IMR-90 (cell line): ENCODE measurements at regions not wholly inside any gene's neighbourhood (a gene's known extent, or its start where the extent isn't known, plus 50 kb on each side); places are given as distances from the start of the nearest gene placed in this dataset.

Source experiments
- ATAC-seq: fragments of 200-7000 bp; cut with Tn5 transposase; 2 replicates; pipeline ENCODE4 v1.9.1; 2020; ENCODE audit warnings: low read depth, mild to moderate bottlenecking, moderate library complexity
- BruUV-seq: library from RNA; stranded (reverse); fragments of 400-500 nt; replicated peaks from 2 replicates; lab custom pipeline; 2021; lab: Mats Ljungman, UMichigan
- CTCF ChIA-PET: fragments of 300-600 bp; formaldehyde crosslinking; extraction: SDS; loops from one replicate; lab custom pipeline; 2021; ENCODE audit warnings: antibody characterized with exemption; lab: Yijun Ruan, JAX
- POLR2A ChIA-PET: fragments of 300-600 bp; sonication (Branson Sonifier 250); formaldehyde crosslinking; loops from one replicate; lab custom pipeline; 2022; ENCODE audit warnings: antibody characterized with exemption; ENCODE audit not compliant: unreplicated experiment; lab: Charles Lee
- DNase-seq: peaks from one replicate; pipeline ENCODE4 v3.0.0; 2013
- H2AFZ ChIP-seq: replicated peaks from 2 replicates; pipeline ENCODE3; 2013; ENCODE audit warnings: low read length, mild to moderate bottlenecking; ENCODE audit not compliant: poor library complexity
- H2AK5ac ChIP-seq: 2 replicates; pipeline ENCODE4 v1.6.1; 2013; ENCODE audit warnings: low read depth, low read length, inconsistent platforms
- H2AK9ac ChIP-seq: replicated peaks from 2 replicates; pipeline ENCODE3; 2013; ENCODE audit warnings: mild to moderate bottlenecking, low read depth, low read length, moderate library complexity; ENCODE audit not compliant: poor library complexity
- H2BK120ac ChIP-seq: 2 replicates; pipeline ENCODE4 v1.6.1; 2013; ENCODE audit warnings: low read depth, low read length, inconsistent platforms
- H2BK15ac ChIP-seq: 3 replicates; pipeline ENCODE4 v1.6.1; 2013; ENCODE audit warnings: low read depth, low read length, inconsistent platforms
- H2BK20ac ChIP-seq: 2 replicates; pipeline ENCODE4 v1.6.1; 2013; ENCODE audit warnings: low read depth, mild to moderate bottlenecking, inconsistent platforms, low read length, moderate library complexity
- H2BK5ac ChIP-seq: 2 replicates; pipeline ENCODE4 v1.6.1; 2013; ENCODE audit warnings: mild to moderate bottlenecking, low read depth, low read length, inconsistent platforms; ENCODE audit not compliant: poor library complexity, severe bottlenecking
- H3K14ac ChIP-seq: replicated peaks from 2 replicates; pipeline ENCODE4 v1.6.1; 2013; ENCODE audit warnings: low read depth, low read length, inconsistent platforms
- H3K18ac ChIP-seq: 2 replicates; pipeline ENCODE4 v1.6.1; 2013; ENCODE audit warnings: low read depth, low read length, control low read depth
- H3K23ac ChIP-seq: 2 replicates; pipeline ENCODE4 v1.6.1; 2013; ENCODE audit warnings: low read depth, low read length, inconsistent platforms
- H3K27ac ChIP-seq: 2 replicates; pipeline ENCODE4 v1.5.1; 2013; ENCODE audit warnings: mild to moderate bottlenecking, control low read depth, low read length; ENCODE audit not compliant: insufficient read depth
- H3K27me3 ChIP-seq: 2 replicates; pipeline ENCODE4 v1.6.1; 2013; ENCODE audit warnings: low read length; ENCODE audit not compliant: control insufficient read depth, insufficient read depth
- H3K36me3 ChIP-seq: 2 replicates; pipeline ENCODE4 v1.6.1; 2013; ENCODE audit warnings: low read length, mixed read lengths; ENCODE audit not compliant: control insufficient read depth, insufficient read depth
- H3K4ac ChIP-seq: 2 replicates; pipeline ENCODE4 v1.6.1; 2013; ENCODE audit warnings: low read depth, low read length, inconsistent platforms
- H3K4me1 ChIP-seq: 2 replicates; pipeline ENCODE4 v1.6.1; 2013; ENCODE audit warnings: low read length, mixed read lengths; ENCODE audit not compliant: control insufficient read depth, insufficient read depth
- H3K4me2 ChIP-seq: 2 replicates; pipeline ENCODE4 v1.6.1; 2013; ENCODE audit warnings: low read depth, mild to moderate bottlenecking, control low read depth, low read length, moderate library complexity
- H3K4me3 ChIP-seq: 2 replicates; pipeline ENCODE4 v1.5.1; 2013; ENCODE audit warnings: low read depth, mild to moderate bottlenecking, control low read depth, low read length, moderate library complexity; ENCODE audit not compliant: insufficient read depth
- H3K56ac ChIP-seq: 2 replicates; pipeline ENCODE4 v1.6.1; 2013; ENCODE audit warnings: low read length, inconsistent platforms; ENCODE audit not compliant: insufficient read depth; ENCODE audit errors: extremely low read depth
- H3K79me1 ChIP-seq, 2 experiments: 2 replicates each; pipeline ENCODE4 v1.6.1; 2013; ENCODE audit warnings: low read length in 2 of 2, inconsistent platforms in 1 of 2, low read depth in 1 of 2
- H3K9ac ChIP-seq: 2 replicates; pipeline ENCODE4 v1.6.1; 2013; ENCODE audit warnings: low read depth, low read length, control low read depth
- H3K9me1 ChIP-seq: 2 replicates; pipeline ENCODE4 v1.6.1; 2013; ENCODE audit warnings: low read length, inconsistent platforms; ENCODE audit not compliant: insufficient read depth
- H3K9me3 ChIP-seq: 2 replicates; pipeline ENCODE4 v1.6.1; 2013; ENCODE audit warnings: low read length; ENCODE audit not compliant: control insufficient read depth, insufficient read depth
- H4K20me1 ChIP-seq: 2 replicates; pipeline ENCODE4 v1.6.1; 2013; ENCODE audit warnings: low read length, inconsistent platforms; ENCODE audit not compliant: insufficient read depth
- H4K5ac ChIP-seq: 2 replicates; pipeline ENCODE4 v1.6.1; 2013; ENCODE audit warnings: mild to moderate bottlenecking, low read depth, low read length, control low read depth
- H4K8ac ChIP-seq, 2 experiments: 2 replicates each; pipeline ENCODE4 v1.6.1; 2013; ENCODE audit warnings: low read depth in 2 of 2, low read length in 2 of 2, control low read depth in 1 of 2, inconsistent platforms in 1 of 2
- H4K91ac ChIP-seq: 2 replicates; pipeline ENCODE4 v1.6.1; 2013; ENCODE audit warnings: low read depth, low read length, inconsistent platforms; ENCODE audit not compliant: insufficient read depth
- CEBPB ChIP-seq: IDR thresholded peaks from 2 replicates; pipeline ENCODE4 v1.6.1; 2012; ENCODE audit warnings: low read depth, low read length, improper control_type of control experiment
- CHD1 ChIP-seq: IDR thresholded peaks from 2 replicates; pipeline ENCODE4 v1.6.1; 2012; ENCODE audit warnings: low read depth, low read length, improper control_type of control experiment
- CTCF ChIP-seq: conservative IDR thresholded peaks from 2 replicates; pipeline ENCODE4 v1.5.1; 2012; ENCODE audit warnings: mild to moderate bottlenecking, low read depth, low read length, improper control_type of control experiment
- ELK1 ChIP-seq: fragments of 150-350 bp; IDR thresholded peaks from 2 replicates; pipeline ENCODE4 v1.6.1; 2016; ENCODE audit warnings: low read depth, mild to moderate bottlenecking, low read length, moderate library complexity, borderline replicate concordance
- FOS ChIP-seq: fragments of 150-350 bp; IDR thresholded peaks from 2 replicates; pipeline ENCODE4 v1.6.1; 2016; ENCODE audit warnings: low read depth, low read length
- MAFK ChIP-seq: IDR thresholded peaks from 2 replicates; pipeline ENCODE4 v1.6.1; 2012; ENCODE audit warnings: low read depth, low read length, improper control_type of control experiment
- MAZ ChIP-seq: IDR thresholded peaks from 2 replicates; pipeline ENCODE4 v1.6.1; 2012; ENCODE audit warnings: low read depth, mild to moderate bottlenecking, low read length, improper control_type of control experiment, moderate library complexity, borderline replicate concordance
- MXI1 ChIP-seq: IDR thresholded peaks from 2 replicates; pipeline ENCODE4 v1.6.1; 2012; ENCODE audit warnings: low read depth, mild to moderate bottlenecking, low read length, moderate library complexity, borderline replicate concordance
- NFE2L2 ChIP-seq: fragments of 150-350 bp; IDR thresholded peaks from 2 replicates; pipeline ENCODE4 v1.6.1; 2016; ENCODE audit warnings: low read depth, mild to moderate bottlenecking, low read length
- POLR2A ChIP-seq: IDR thresholded peaks from 2 replicates; pipeline ENCODE4 v1.6.1; 2012; ENCODE audit warnings: mild to moderate bottlenecking, low read depth, low read length
- RAD21 ChIP-seq: IDR thresholded peaks from 2 replicates; pipeline ENCODE4 v1.6.1; 2012; ENCODE audit warnings: low read length, improper control_type of control experiment
- RCOR1 ChIP-seq: IDR thresholded peaks from 2 replicates; pipeline ENCODE4 v1.6.1; 2012; ENCODE audit warnings: mild to moderate bottlenecking, low read length, improper control_type of control experiment; ENCODE audit not compliant: insufficient replicate concordance
- RFX5 ChIP-seq: IDR thresholded peaks from 2 replicates; pipeline ENCODE4 v1.8.0; 2012; ENCODE audit warnings: low read depth, mild to moderate bottlenecking, low read length, moderate library complexity
- SMC3 ChIP-seq: fragments of 150-350 bp; IDR thresholded peaks from 2 replicates; pipeline ENCODE4 v1.6.1; 2016; ENCODE audit warnings: low read depth, mild to moderate bottlenecking, antibody characterized with exemption, low read length, moderate library complexity
- USF2 ChIP-seq: fragments of 150-350 bp; IDR thresholded peaks from 2 replicates; pipeline ENCODE4 v1.6.1; 2017; ENCODE audit warnings: mild to moderate bottlenecking, antibody characterized with exemption, low read length, low read depth
- WGBS, 2 experiments: methylation state at CpG; one replicate each; pipeline versions ENCODE4 v1.1.5 to v1.1.7; 2013; ENCODE audit warnings: missing lambda C conversion rate in 2 of 2; ENCODE audit not compliant: insufficient read length in 1 of 2; ENCODE audit errors: extremely low coverage in 2 of 2; 5-methylcytosine and 5-hydroxymethylcytosine counted together
- dilution Hi-C: fragments of 300-500 bp; cut with HindIII; formaldehyde crosslinking; loops from one replicate; pipeline ENCODE4 v1.14.3; 2018; ENCODE audit warnings: low sequenced_read_pairs; ENCODE audit not compliant: unreplicated experiment
- in situ Hi-C: fragments of 300-500 bp; cut with MboI; formaldehyde crosslinking; loops from 3 replicates; pipeline ENCODE4 v1.14.3; 2019; ENCODE audit warnings: low sequenced_read_pairs, inconsistent platforms, mixed read lengths
- intact Hi-C: fragments of 100-400 bp; cut with micrococcal nuclease; formaldehyde crosslinking; loops from 2 replicates; pipeline ENCODE4 v1.10.0; 2022

- H2AFZ ChIP-seq, result peak overlapping the region; percentile 63
- no peaks in the 10 kb centered on the region for H3K36me3 ChIP-seq
- no peak for DNase-seq
- H2AK5ac ChIP-seq, result no peak overlapping the region
- no peak overlapping the region for H2BK5ac ChIP-seq
- H3K23ac ChIP-seq, result no peak overlapping the region; the same call in 1 of the 2 replicates
- WGBS, 2 experiments, result no CpG with 5 or more reads among the region's 2 CpGs
- ChIA-PET POLR2A (no interaction called here), CTCF (interaction anchor here (1.1 kb wide), 1 partner anchor 19 kb away, joined by 3 read pairs; no protein-coding TSS in a partner anchor)
- no peak; the same call in 1 of the 2 replicates for ATAC-seq
- no peak overlapping the region for H3K4me3 ChIP-seq
- peak overlapping the region; percentile 51; the same call in 1 of the 2 replicates for H3K14ac ChIP-seq
- peak overlapping the region; percentile 43; the same call in 1 of the 2 replicates for H3K4ac ChIP-seq
- H2BK15ac ChIP-seq, result no peak overlapping the region; the same call in 2 of the 3 replicates
- no peaks in the 10 kb centered on the region for H3K9me1 ChIP-seq
- peak overlapping the region in 1 of 2 experiments; percentile 65; a peak in 2 of 4 replicates for H4K8ac ChIP-seq
- no peak overlapping the region for H3K4me2 ChIP-seq
- peak overlapping the region; percentile 65 for H2AK9ac ChIP-seq
- no peak overlapping the region for H3K56ac ChIP-seq
- no peaks in the 10 kb centered on the region for H3K9me3 ChIP-seq
- H2BK20ac ChIP-seq, result 0 out of 2 replicates have a peak overlapping the region, but pooled peaks have one; percentile 35
- no TSS peak for BruUV-seq
- peak overlapping the region; percentile 50; the same call in 1 of the 2 replicates for H4K5ac ChIP-seq
- H3K79me1 ChIP-seq, result no peaks in the 10 kb centered on the region
- no peaks in the 10 kb centered on the region for H4K20me1 ChIP-seq
- H3K27me3 ChIP-seq, result no peaks in the 10 kb centered on the region
- H3K9ac ChIP-seq, result no peak overlapping the region
- H2BK120ac ChIP-seq, result peak overlapping the region; percentile 60
- H3K27ac ChIP-seq, result no peak overlapping the region
- dilution Hi-C loops, result no loop called here
- H4K91ac ChIP-seq, result no peak overlapping the region
- no peaks in the 10 kb centered on the region for H3K4me1 ChIP-seq
- no peak overlapping the region; the same call in 1 of the 2 replicates for H3K18ac ChIP-seq
- in situ Hi-C loops, result no loop called here
- intact Hi-C loops, result no loop called here
- no peak for TF ChIP-seq ELK1
- TF ChIP-seq MXI1, result no peak
- TF ChIP-seq CTCF, result no peak
- no peak for TF ChIP-seq RFX5
- no peak for TF ChIP-seq RCOR1
- TF ChIP-seq MAZ, result no peak
- no peak for TF ChIP-seq CHD1
- TF ChIP-seq USF2, result no peak
- no peak for TF ChIP-seq CEBPB
- TF ChIP-seq NFE2L2, result no peak
- TF ChIP-seq MAFK, result no peak
- no peak for TF ChIP-seq POLR2A
- TF ChIP-seq SMC3, result no peak
- no peak for TF ChIP-seq FOS
- no peak for TF ChIP-seq RAD21
These were observed 878.1 kb downstream of the C12orf50 start for GRCh38 chr12:87150969-87151662.
